Body of pancreas (tissue), 4 donors: ENCODE measurements at regions not wholly inside any gene's neighbourhood (a gene's known extent, or its start where the extent isn't known, plus 50 kb on each side); places are given as distances from the start of the nearest gene placed in this dataset.
"Not testable (repeated sequence)": the region's sequence is repeated elsewhere in the genome, so short reads cannot be mapped to it uniquely, and the experiment has no call there.

Experiments
- CTCF ChIP-seq, 7 experiments: fragments of 450-650 bp in 4 of 7; fragments of 200-600 bp in 3 of 7; sonication (generic) in 3 of 7; IDR thresholded peaks; one replicate each; pipeline ENCODE4 v1.5.1; 2016 to 2019; ENCODE audit warnings: antibody characterized with exemption in 7 of 7
- POLR2A ChIP-seq, 3 donors: fragments of 450-650 bp; IDR thresholded peaks; one replicate each; pipeline ENCODE4 v1.6.1; 2016; ENCODE audit warnings: antibody characterized with exemption in 3 of 3, mild to moderate bottlenecking in 2 of 3

- not testable (repeated sequence) for TF ChIP-seq POLR2A, CTCF (IDR thresholded peaks at IDR 0.05)
Measured at GRCh38 chr13:81146576-81146975, 805.6 kb upstream of the SPRY2 start.
